ENCODE measurements at regions not wholly inside any gene's neighbourhood (a gene's known extent, or its start where the extent isn't known, plus 50 kb on each side); places are given as distances from the start of the nearest gene placed in this dataset.

DNA sequence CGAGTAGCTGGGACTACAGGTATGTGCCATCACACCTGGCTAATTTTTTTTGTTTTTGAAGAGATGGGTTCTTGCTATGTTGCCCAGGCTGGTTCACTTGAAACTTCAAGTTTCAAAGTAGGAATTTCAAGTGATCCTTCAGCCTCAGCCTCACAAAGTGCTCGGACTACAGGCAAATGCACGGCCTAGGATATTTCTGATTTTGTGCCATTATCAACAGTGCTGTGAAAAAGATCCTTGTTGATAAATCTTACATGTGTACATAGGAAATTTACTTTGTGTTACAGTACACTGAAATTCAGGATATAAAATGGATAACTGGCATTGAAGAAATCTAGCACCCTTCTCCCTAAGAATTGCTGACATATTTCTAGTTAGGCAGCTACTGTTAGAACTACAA is 184.6 kb upstream of the PRDM1 start:
- TF ChIP-seq, protein P1, sequence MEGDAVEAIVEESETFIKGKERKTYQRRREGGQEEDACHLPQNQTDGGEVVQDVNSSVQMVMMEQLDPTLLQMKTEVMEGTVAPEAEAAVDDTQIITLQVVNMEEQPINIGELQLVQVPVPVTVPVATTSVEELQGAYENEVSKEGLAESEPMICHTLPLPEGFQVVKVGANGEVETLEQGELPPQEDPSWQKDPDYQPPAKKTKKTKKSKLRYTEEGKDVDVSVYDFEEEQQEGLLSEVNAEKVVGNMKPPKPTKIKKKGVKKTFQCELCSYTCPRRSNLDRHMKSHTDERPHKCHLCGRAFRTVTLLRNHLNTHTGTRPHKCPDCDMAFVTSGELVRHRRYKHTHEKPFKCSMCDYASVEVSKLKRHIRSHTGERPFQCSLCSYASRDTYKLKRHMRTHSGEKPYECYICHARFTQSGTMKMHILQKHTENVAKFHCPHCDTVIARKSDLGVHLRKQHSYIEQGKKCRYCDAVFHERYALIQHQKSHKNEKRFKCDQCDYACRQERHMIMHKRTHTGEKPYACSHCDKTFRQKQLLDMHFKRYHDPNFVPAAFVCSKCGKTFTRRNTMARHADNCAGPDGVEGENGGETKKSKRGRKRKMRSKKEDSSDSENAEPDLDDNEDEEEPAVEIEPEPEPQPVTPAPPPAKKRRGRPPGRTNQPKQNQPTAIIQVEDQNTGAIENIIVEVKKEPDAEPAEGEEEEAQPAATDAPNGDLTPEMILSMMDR (IDR thresholded peaks at IDR 0.05): no peak
- TF ChIP-seq POLR2A (IDR thresholded peaks at IDR 0.05): no peak

Measured in testis (tissue), 2 donors.